H1 (cell line): ENCODE measurements at regions not wholly inside any gene's neighbourhood (a gene's known extent, or its start where the extent isn't known, plus 50 kb on each side); places are given as distances from the start of the nearest gene placed in this dataset.

Experiments used
- CTCF ChIA-PET: fragments of 300-600 bp; sonication (Branson Sonifier 250); formaldehyde crosslinking; loops from one replicate; lab custom pipeline; 2021; ENCODE audit not compliant: partially characterized antibody; lab: Charles Lee
- POLR2A ChIA-PET: fragments of 300-600 bp; sonication (Branson Sonifier 250); formaldehyde crosslinking; loops from one replicate; lab custom pipeline; 2021; ENCODE audit warnings: inconsistent platforms; ENCODE audit not compliant: partially characterized antibody; lab: Charles Lee
- DNase-seq, 2 experiments: peaks; one replicate each; pipeline versions ENCODE4 v3.0.0 to v3.0.0-alpha.2; 2010 to 2022; ENCODE audit warnings: low spot score in 2 of 2, low read depth in 1 of 2, mixed read lengths in 1 of 2
- FAIRE-seq: peaks from 2 replicates; lab custom pipeline; 2011; peaks lifted over from hg19 to GRCh38; lab: Jason Lieb, UNC
- H2AFZ ChIP-seq: 2 replicates; pipeline ENCODE4 v1.8.1; 2012; ENCODE audit warnings: low read length, inconsistent platforms
- H2AK5ac ChIP-seq: 2 replicates; pipeline ENCODE4 v1.6.1; 2013; ENCODE audit warnings: low read depth, low read length
- H2BK120ac ChIP-seq: replicated peaks from 2 replicates; pipeline ENCODE3; 2013; ENCODE audit warnings: low read depth, low read length, inconsistent platforms
- H2BK12ac ChIP-seq: 2 replicates; pipeline ENCODE4 v1.6.1; 2013; ENCODE audit warnings: low read depth, low read length
- H2BK15ac ChIP-seq: 2 replicates; pipeline ENCODE4 v1.6.1; 2013; ENCODE audit warnings: low read length
- H2BK20ac ChIP-seq: 2 replicates; pipeline ENCODE4 v1.6.1; 2013; ENCODE audit warnings: low read length
- H2BK5ac ChIP-seq: 2 replicates; pipeline ENCODE4 v1.6.1; 2013; ENCODE audit warnings: low read depth, low read length
- H3K14ac ChIP-seq: 2 replicates; pipeline ENCODE4 v1.6.1; 2013; ENCODE audit warnings: inconsistent platforms; ENCODE audit not compliant: insufficient read length
- H3K18ac ChIP-seq: 2 replicates; pipeline ENCODE4 v1.6.1; 2013; ENCODE audit warnings: low read length; ENCODE audit errors: extremely low read depth
- H3K23ac ChIP-seq: 2 replicates; pipeline ENCODE4 v1.6.1; 2013; ENCODE audit warnings: inconsistent platforms; ENCODE audit not compliant: insufficient read length
- H3K23me2 ChIP-seq: 2 replicates; pipeline ENCODE4 v1.6.1; 2013; ENCODE audit warnings: low read depth, low read length
- H3K27ac ChIP-seq: 2 replicates; pipeline ENCODE4 v1.6.1; 2011; ENCODE audit warnings: low read depth, low read length, inconsistent platforms
- H3K27me3 ChIP-seq, 4 experiments: replicated peaks in 1 of 4; 1 replicate in 1 of 4; 2 replicates in 3 of 4; pipeline versions ENCODE4 v1.6.1 to v1.8.1; 2011 to 2013; ENCODE audit warnings: low read length in 3 of 4, mild to moderate bottlenecking in 3 of 4, inconsistent platforms in 2 of 4, mixed read lengths in 2 of 4, moderate library complexity in 1 of 4; ENCODE audit not compliant: control insufficient read depth in 3 of 4, insufficient read depth in 3 of 4; ENCODE audit errors: extremely low read depth in 1 of 4
- H3K36me3 ChIP-seq, 4 experiments: 2 replicates each; pipeline versions ENCODE4 v1.6.1 to v1.8.1; 2011 to 2013; ENCODE audit warnings: mild to moderate bottlenecking in 4 of 4, low read length in 3 of 4, moderate library complexity in 2 of 4, control low read depth in 1 of 4, inconsistent platforms in 1 of 4; ENCODE audit not compliant: insufficient read depth in 4 of 4, control insufficient read depth in 2 of 4
- H3K4ac ChIP-seq: replicated peaks from 2 replicates; pipeline ENCODE3; 2013; ENCODE audit warnings: low read length, low read depth, mixed read lengths, inconsistent platforms; ENCODE audit not compliant: insufficient read length
- H3K4me1 ChIP-seq, 4 experiments: replicated peaks in 1 of 4; 1 replicate in 1 of 4; 2 replicates in 3 of 4; pipeline versions ENCODE4 v1.6.1 to v1.8.1; 2011 to 2013; ENCODE audit warnings: low read length in 3 of 4, inconsistent platforms in 2 of 4, mixed read lengths in 1 of 4; ENCODE audit not compliant: insufficient read depth in 4 of 4, control insufficient read depth in 3 of 4
- H3K4me2 ChIP-seq, 2 experiments: 2 replicates each; pipeline versions ENCODE4 v1.6.1 to v1.8.1; 2011 to 2013; ENCODE audit warnings: low read depth in 2 of 2, low read length in 2 of 2, control low read depth in 1 of 2, inconsistent platforms in 1 of 2, mild to moderate bottlenecking in 1 of 2; ENCODE audit not compliant: insufficient read depth in 1 of 2
- H3K4me3 ChIP-seq, 4 experiments: fragments of 200-600, 300-600 bp in 1 of 4; sonication (generic), shearing (Covaris generic), sonication (Bioruptor Twin) in 1 of 4; 2 replicates each; pipeline versions ENCODE4 v1.5.1 to v1.8.1; 2011 to 2016; ENCODE audit warnings: low read length in 4 of 4, low read depth in 3 of 4, control low read depth in 2 of 4, inconsistent platforms in 2 of 4, mild to moderate bottlenecking in 2 of 4, mixed read lengths in 1 of 4, moderate library complexity in 1 of 4; ENCODE audit not compliant: insufficient read depth in 2 of 4; ENCODE audit errors: extremely low read depth in 1 of 4
- H3K56ac ChIP-seq: replicated peaks from 2 replicates; pipeline ENCODE3; 2013; ENCODE audit warnings: low read depth, mild to moderate bottlenecking, mixed read lengths, low read length, inconsistent platforms; ENCODE audit not compliant: insufficient read length
- H3K79me1 ChIP-seq: 2 replicates; pipeline ENCODE4 v1.6.1; 2013; ENCODE audit warnings: low read depth, low read length, control low read depth
- H3K79me2 ChIP-seq, 2 experiments: 2 replicates each; pipeline versions ENCODE4 v1.6.1 to v1.8.1; 2012 to 2013; ENCODE audit warnings: low read length in 2 of 2, mild to moderate bottlenecking in 2 of 2, inconsistent platforms in 1 of 2; ENCODE audit not compliant: insufficient read depth in 2 of 2, control insufficient read depth in 1 of 2
- H3K9ac ChIP-seq, 4 experiments: replicated peaks in 1 of 4; 1 replicate in 1 of 4; 2 replicates in 3 of 4; pipeline versions ENCODE4 v1.6.1 to v1.8.1; 2011 to 2013; ENCODE audit warnings: low read depth in 3 of 4, low read length in 3 of 4, control low read depth in 2 of 4, mild to moderate bottlenecking in 2 of 4, moderate library complexity in 2 of 4, inconsistent platforms in 1 of 4; ENCODE audit errors: extremely low read depth in 1 of 4
- H3K9me3 ChIP-seq, 2 experiments: 2 replicates each; pipeline versions ENCODE4 v1.6.1 to v1.8.1; 2012 to 2013; ENCODE audit warnings: mild to moderate bottlenecking in 2 of 2, moderate library complexity in 2 of 2, control low read depth in 1 of 2, inconsistent platforms in 1 of 2, low read depth in 1 of 2, low read length in 1 of 2, mixed read lengths in 1 of 2; ENCODE audit not compliant: insufficient read depth in 2 of 2
- H4K20me1 ChIP-seq, 2 experiments: replicated peaks in 1 of 2; 2 replicates each; pipeline versions ENCODE3 to v1.8.1; 2011 to 2013; ENCODE audit warnings: inconsistent platforms in 2 of 2, low read length in 2 of 2, mild to moderate bottlenecking in 1 of 2; ENCODE audit not compliant: insufficient read depth in 2 of 2, control insufficient read depth in 1 of 2
- H4K5ac ChIP-seq: 2 replicates; pipeline ENCODE4 v1.6.1; 2013; ENCODE audit warnings: low read length, low read depth, mixed read lengths, inconsistent platforms; ENCODE audit not compliant: insufficient read length
- H4K8ac ChIP-seq: 2 replicates; pipeline ENCODE4 v1.8.0; 2013; ENCODE audit warnings: mild to moderate bottlenecking, moderate library complexity, low read length, inconsistent platforms; ENCODE audit not compliant: insufficient read depth; ENCODE audit errors: extremely low read depth
- H4K91ac ChIP-seq: replicated peaks from 2 replicates; pipeline ENCODE3; 2013; ENCODE audit warnings: low read length, mixed read lengths, inconsistent platforms; ENCODE audit not compliant: insufficient read length
- SIN3A ChIP-seq, 2 experiments: IDR thresholded peaks in 1 of 2; conservative IDR thresholded peaks in 1 of 2; 2 replicates each; pipeline ENCODE4 v1.6.1; 2011 to 2012; ENCODE audit warnings: low read length in 2 of 2, improper control_type of control experiment in 1 of 2, low read depth in 1 of 2, mild to moderate bottlenecking in 1 of 2
- WGBS, 2 experiments: shearing (Covaris generic) in 1 of 2; methylation state at CpG; one replicate each; pipeline versions ENCODE4 v1.1.6 to v1.1.7; 2013 to 2015; ENCODE audit warnings: low lambda C conversion rate in 2 of 2, mixed read lengths in 2 of 2, inconsistent platforms in 1 of 2, low coverage in 1 of 2, missing lambda C conversion rate in 1 of 2; ENCODE audit not compliant: insufficient replicate concordance in 2 of 2, insufficient coverage in 1 of 2, insufficient read length in 1 of 2; ENCODE audit errors: extremely low coverage in 1 of 2, missing lambda C conversion rate in 1 of 2; 5-methylcytosine and 5-hydroxymethylcytosine counted together

DNA sequence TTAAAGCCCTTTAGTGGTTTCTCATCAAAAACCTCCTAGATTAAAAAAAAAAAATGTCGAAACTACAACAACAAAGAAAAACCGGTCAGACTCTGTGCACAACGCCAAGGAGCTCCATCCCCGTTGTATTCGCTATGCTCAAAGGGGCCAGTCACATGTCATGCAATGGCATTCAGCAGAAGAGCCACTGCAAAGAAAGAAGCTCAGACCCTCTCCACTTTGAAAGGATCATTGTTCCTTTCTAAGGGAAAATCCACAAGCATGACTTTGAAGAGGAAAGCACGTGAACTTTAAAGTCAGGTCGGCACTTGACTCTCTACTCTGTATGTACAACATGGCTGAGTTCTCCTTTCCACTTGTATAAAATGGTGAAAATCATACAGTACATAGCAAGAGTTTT lies 655.6 kb downstream of the ETS1 start:
- no peak for DNase-seq

More for the DNA sequence above, 655.6 kb downstream of the ETS1 start:
- Histone ChIP-seq H3K23me2 (no peaks in the 10 kb centered on the region), H2BK20ac (no peak overlapping the region), H2BK15ac (no peak overlapping the region), H3K4ac (no peak overlapping the region), H3K56ac (no peak overlapping the region), H4K5ac (no peak overlapping the region), H2BK5ac (no peak overlapping the region), H3K9ac (no peak overlapping the region), H3K9me3 (no peaks in the 10 kb centered on the region), H3K27ac (no peak overlapping the region), H4K8ac (no peak overlapping the region), H4K20me1 (no peaks in the 10 kb centered on the region), H3K14ac (no peak overlapping the region), H3K79me1 (no peaks in the 10 kb centered on the region), H3K4me3 (no peak overlapping the region), H4K91ac (no peak overlapping the region), H3K4me1 (no peaks in the 10 kb centered on the region), H3K23ac (no peak overlapping the region), H2BK12ac (no peak overlapping the region), H2AFZ (peak overlapping the region; percentile 53; the same call in 1 of the 2 replicates), H3K36me3 (no peaks in the 10 kb centered on the region), H3K79me2 (no peaks in the 10 kb centered on the region), H3K27me3 (no peaks in the 10 kb centered on the region), H2BK120ac (no peak overlapping the region), H3K4me2 (no peak overlapping the region), H2AK5ac (no peak overlapping the region), H3K18ac (no peak overlapping the region)
- ChIA-PET POLR2A (no interaction called here), CTCF (interaction anchor here (0.6 kb wide), 1 partner anchor 63 kb away, joined by 3 read pairs; no protein-coding TSS in a partner anchor)
- no peak for TF ChIP-seq SIN3A (conservative IDR thresholded peaks at IDR 0.05 in 1 of 2, IDR thresholded peaks at IDR 0.05 in 1 of 2; ENCODE audit: low read depth in 1 of 2, low read length in 2 of 2)
- FAIRE-seq = no peak
- 91% methylated on average over 7 of the region's 7 CpGs; no CpG with 5 or more reads in 1 of the 2 experiments for WGBS, 2 experiments
